K562 (cell line): ENCODE measurements at regions not wholly inside any gene's neighbourhood (a gene's known extent, or its start where the extent isn't known, plus 50 kb on each side); places are given as distances from the start of the nearest gene placed in this dataset.

Experiments used
- ATAC-seq: fragments of 200-7000 bp; cut with Tn5 transposase; 3 replicates; pipeline ENCODE4 v1.9.1; 2020; ENCODE audit warnings: moderate library complexity
- BruUV-seq: library from RNA; stranded (reverse); fragments of 400-500 nt; replicated peaks from 2 replicates; lab custom pipeline; 2021; lab: Mats Ljungman, UMichigan
- CTCF ChIA-PET: fragments of 300-600 bp; formaldehyde crosslinking; extraction: SDS; loops from one replicate; lab custom pipeline; 2021; ENCODE audit warnings: low intra/inter-chr PET ratio; lab: Yijun Ruan, JAX
- POLR2A ChIA-PET: fragments of 300-600, 350-650 bp; sonication (Branson Sonifier 250); formaldehyde crosslinking; extraction: SDS; loops from one replicate; lab custom pipeline; 2021; ENCODE audit warnings: antibody characterized with exemption, inconsistent platforms; lab: Yijun Ruan, JAX
- DNase-seq, 4 experiments: peaks; one replicate each; pipeline versions ENCODE4 v3.0.0 to v3.0.0-alpha.2; 2011 to 2018; ENCODE audit warnings: low spot score in 3 of 4, mixed read lengths in 3 of 4; ENCODE audit errors: extremely low read depth in 1 of 4
- FAIRE-seq: peaks from 2 replicates; lab custom pipeline; 2011; peaks lifted over from hg19 to GRCh38; lab: Jason Lieb, UNC
- H2AFZ ChIP-seq: 2 replicates; pipeline ENCODE4 v1.6.0; 2011; ENCODE audit warnings: low read depth, low read length, control low read depth, inconsistent platforms
- H3K27ac ChIP-seq: fragments of 200-600 bp; 3 replicates; pipeline ENCODE4 v1.8.0; 2011; ENCODE audit warnings: low read depth, mild to moderate bottlenecking, control low read depth, inconsistent platforms, low read length, moderate library complexity, mixed read lengths; ENCODE audit errors: extremely low read depth
- H3K27me3 ChIP-seq, 2 experiments: fragments of 300-600 bp in 1 of 2; 2 replicates in 1 of 2; 3 replicates in 1 of 2; pipeline versions ENCODE4 v1.6.0 to v1.8.0; 2011; ENCODE audit warnings: inconsistent platforms in 2 of 2, low read length in 2 of 2, mild to moderate bottlenecking in 1 of 2, mixed read lengths in 1 of 2, moderate library complexity in 1 of 2; ENCODE audit not compliant: control insufficient read depth in 2 of 2, insufficient read depth in 2 of 2
- H3K36me3 ChIP-seq: fragments of 300-600 bp; 3 replicates; pipeline ENCODE4 v1.8.0; 2011; ENCODE audit warnings: mild to moderate bottlenecking, low read length, inconsistent platforms; ENCODE audit not compliant: control insufficient read depth, insufficient read depth
- H3K4me1 ChIP-seq, 2 experiments: fragments of 200-600 bp in 1 of 2; replicated peaks in 1 of 2; 2 replicates in 1 of 2; 3 replicates in 1 of 2; pipeline versions ENCODE4 v1.5.1 to v1.8.0; 2011; ENCODE audit warnings: inconsistent platforms in 2 of 2, low read length in 2 of 2, mild to moderate bottlenecking in 1 of 2, mixed read lengths in 1 of 2, moderate library complexity in 1 of 2; ENCODE audit not compliant: control insufficient read depth in 2 of 2, insufficient read depth in 2 of 2
- H3K4me2 ChIP-seq: 2 replicates; pipeline ENCODE4 v1.6.1; 2011; ENCODE audit warnings: low read length, control low read depth, inconsistent platforms, mixed read lengths; ENCODE audit not compliant: insufficient read depth
- H3K4me3 ChIP-seq: fragments of 200-600 bp; sonication (generic), shearing (Covaris generic); 2 replicates; pipeline ENCODE4 v1.5.1; 2016; ENCODE audit warnings: control low read depth, inconsistent platforms
- H3K79me2 ChIP-seq: fragments of 200-600 bp; 3 replicates; pipeline ENCODE4 v1.8.0; 2011; ENCODE audit warnings: low read length, inconsistent platforms; ENCODE audit not compliant: control insufficient read depth, insufficient read depth
- H3K9ac ChIP-seq, 2 experiments: 2 replicates each; pipeline versions ENCODE4 v1.6.0 to v1.6.1; 2011; ENCODE audit warnings: low read depth in 2 of 2, low read length in 2 of 2, control low read depth in 1 of 2, inconsistent platforms in 1 of 2, mild to moderate bottlenecking in 1 of 2, mixed read lengths in 1 of 2; ENCODE audit not compliant: insufficient read depth in 1 of 2
- H3K9me1 ChIP-seq: one replicate; pipeline ENCODE4 v1.6.0; 2011; ENCODE audit warnings: inconsistent platforms, mild to moderate bottlenecking, low read length, moderate library complexity; ENCODE audit not compliant: control insufficient read depth, insufficient read depth
- H3K9me3 ChIP-seq: replicated peaks from 2 replicates; pipeline ENCODE4 v1.5.1; 2011; ENCODE audit warnings: low read depth, low read length, inconsistent platforms; ENCODE audit not compliant: control insufficient read depth, insufficient read depth
- H4K20me1 ChIP-seq: replicated peaks from 2 replicates; pipeline ENCODE4 v1.6.1; 2011; ENCODE audit warnings: low read length, inconsistent platforms, mixed read lengths; ENCODE audit not compliant: control insufficient read depth, insufficient read depth
- CSDE1 ChIP-seq, 2 experiments: fragments of 450-650 bp; IDR thresholded peaks; 2 replicates each; pipeline ENCODE4 v1.6.1; 2016; ENCODE audit warnings: mild to moderate bottlenecking in 1 of 2
- E2F3 ChIP-seq: fragments of 250-450 bp; sonication (Bioruptor Pico); IDR thresholded peaks from 2 replicates; pipeline ENCODE4 v1.4.0; 2020; ENCODE audit warnings: mild to moderate bottlenecking
- FOXM1 ChIP-seq, 2 experiments: fragments of 450-650 bp in 1 of 2; sonication (generic) in 1 of 2; formaldehyde crosslinking in 1 of 2; IDR thresholded peaks; 2 replicates each; pipeline versions ENCODE4 v1.6.1 to v1.9.0; 2017 to 2022; ENCODE audit warnings: low read depth in 2 of 2, mild to moderate bottlenecking in 2 of 2, missing genetic modification reagents in 1 of 2, moderate library complexity in 1 of 2
- HCFC1 ChIP-seq: IDR thresholded peaks from 2 replicates; pipeline ENCODE4 v1.6.1; 2012; ENCODE audit warnings: low read depth, low read length, improper control_type of control experiment
- HMG20B ChIP-seq: fragments of 250-450 bp; sonication (Bioruptor Pico); IDR thresholded peaks from 2 replicates; pipeline ENCODE4 v1.5.0; 2021; ENCODE audit warnings: mild to moderate bottlenecking
- JUNB ChIP-seq: fragments of 450-650 bp; formaldehyde crosslinking; conservative IDR thresholded peaks from 2 replicates; pipeline ENCODE4 v1.4.0; 2020; ENCODE audit warnings: mild to moderate bottlenecking
- MTA2 ChIP-seq: fragments of 450-650 bp; IDR thresholded peaks from 2 replicates; pipeline ENCODE4 v1.6.1; 2016; ENCODE audit warnings: low read depth
- NCOA2 ChIP-seq, 2 experiments: fragments of 450-650 bp; IDR thresholded peaks; 2 replicates each; pipeline ENCODE4 v1.6.1; 2018; ENCODE audit warnings: mild to moderate bottlenecking in 2 of 2, moderate library complexity in 1 of 2; ENCODE audit not compliant: partially characterized antibody in 2 of 2
- PYGO2 ChIP-seq: fragments of 450-650 bp; IDR thresholded peaks from 2 replicates; pipeline ENCODE4 v1.6.1; 2016; ENCODE audit warnings: mild to moderate bottlenecking, missing genetic modification characterization, moderate library complexity, missing compliant biosample characterization
- SMARCE1 ChIP-seq: fragments of 450-650 bp; IDR thresholded peaks from 2 replicates; pipeline ENCODE4 v1.7.1; 2016; ENCODE audit warnings: mild to moderate bottlenecking
- ZNF436 ChIP-seq: fragments of 250-450, 450-650 bp; sonication (Bioruptor Pico); formaldehyde crosslinking; IDR thresholded peaks from 2 replicates; pipeline ENCODE4 v1.7.0; 2020; ENCODE audit warnings: mild to moderate bottlenecking
- WGBS: fragments of 100-300 bp; shearing (Covaris generic); methylation state at CpG from one replicate; pipeline ENCODE4 v1.1.6; 2016; ENCODE audit warnings: low coverage, mixed read lengths; ENCODE audit not compliant: insufficient coverage; ENCODE audit errors: missing lambda C conversion rate; 5-methylcytosine and 5-hydroxymethylcytosine counted together
- in situ Hi-C: fragments of 300-500 bp; cut with MboI; formaldehyde crosslinking; loops from 4 replicates; pipeline ENCODE4 v1.15.0; 2018; ENCODE audit warnings: inconsistent platforms, mixed read lengths
- intact Hi-C: fragments of 100-400 bp; cut with micrococcal nuclease; formaldehyde crosslinking; loops from 2 replicates; pipeline ENCODE4 v1.14.2; 2022
- TF ChIP-seq, protein P1 (sequence below): IDR thresholded peaks from 2 replicates; pipeline ENCODE4 v1.6.1; 2016; ENCODE audit warnings: missing genetic modification characterization, missing compliant biosample characterization
- TF ChIP-seq, protein P2 (sequence below), 2 experiments: fragments of 450-650 bp in 1 of 2; IDR thresholded peaks; 2 replicates each; pipeline ENCODE4 v1.6.1; 2011 to 2017; ENCODE audit warnings: low read depth in 2 of 2, antibody characterized with exemption in 1 of 2, borderline replicate concordance in 1 of 2, low read length in 1 of 2, mild to moderate bottlenecking in 1 of 2, mixed read lengths in 1 of 2; ENCODE audit not compliant: control insufficient read depth in 1 of 2
- TF ChIP-seq, protein P3 (sequence below): sonication (generic); formaldehyde crosslinking; IDR thresholded peaks from 2 replicates; pipeline ENCODE4 v1.8.0; 2022; ENCODE audit warnings: mild to moderate bottlenecking, missing genetic modification reagents

DNA sequence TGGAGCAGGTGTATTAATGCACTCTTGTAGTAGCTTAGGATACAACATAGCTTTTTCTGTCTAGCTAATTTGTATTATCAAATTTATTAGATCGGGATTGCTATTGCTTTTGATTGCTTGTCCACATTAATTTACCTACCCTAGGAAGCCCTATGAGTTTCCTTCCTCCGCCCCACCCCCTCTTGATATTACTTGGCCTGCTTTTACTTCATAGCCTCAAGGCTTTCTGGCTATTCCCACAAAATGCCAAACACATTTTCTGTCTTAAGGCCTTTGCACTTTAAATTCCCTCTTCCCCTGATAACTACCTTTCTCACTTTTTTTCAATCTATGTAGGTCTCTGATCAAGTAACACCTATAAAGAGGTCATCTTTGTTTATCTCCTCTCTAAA, 99.1 kb upstream of the PRSS16 start:
- no peaks in the 10 kb centered on the region for H3K9me1 ChIP-seq
- H3K4me1 ChIP-seq, result peaks cover 4 to 13% of the 10 kb centered on the region in 2 experiments
- FAIRE-seq, result no peak
- H4K20me1 ChIP-seq, result peaks cover 15% of the 10 kb centered on the region
- no peak for DNase-seq
- intact Hi-C loops (loop anchor here (10.0 kb wide), 1 partner anchor 864 kb away; a partner anchor contains a TSS), in situ Hi-C loops (loop anchor here (5.0 kb wide), 1 partner anchor 744 kb away; a partner anchor contains a TSS)
- no peaks in the 10 kb centered on the region for H3K9me3 ChIP-seq
- H2AFZ ChIP-seq, result no peak overlapping the region
- POLR2A ChIA-PET, result interaction anchor here (0.7 to 10.6 kb wide), 25 partner anchors 8 to 1117 kb away, joined by 3 to 726 read pairs (median 11); a partner anchor contains a TSS
- peaks cover 55% of the 10 kb centered on the region for H3K79me2 ChIP-seq
- H3K36me3 ChIP-seq, result peaks cover 26% of the 10 kb centered on the region
- no peak for ATAC-seq
- no TSS peak for BruUV-seq
- no peaks in the 10 kb centered on the region for H3K27me3 ChIP-seq
- peak overlapping the region; percentile 56 for H3K4me3 ChIP-seq
- H3K27ac ChIP-seq, result peak overlapping the region; percentile 94; the same call in 2 of the 3 replicates
- H3K9ac ChIP-seq, result peak overlapping the region in 1 of 2 experiments; percentile 93; a peak in 2 of 4 replicates
- 39% methylated on average over 2 of the region's 2 CpGs for WGBS
- CTCF ChIA-PET, result no interaction called here
- peak overlapping the region; percentile 93 for H3K4me2 ChIP-seq
- no peak for TF ChIP-seq E2F3
- TF ChIP-seq, protein P1, sequence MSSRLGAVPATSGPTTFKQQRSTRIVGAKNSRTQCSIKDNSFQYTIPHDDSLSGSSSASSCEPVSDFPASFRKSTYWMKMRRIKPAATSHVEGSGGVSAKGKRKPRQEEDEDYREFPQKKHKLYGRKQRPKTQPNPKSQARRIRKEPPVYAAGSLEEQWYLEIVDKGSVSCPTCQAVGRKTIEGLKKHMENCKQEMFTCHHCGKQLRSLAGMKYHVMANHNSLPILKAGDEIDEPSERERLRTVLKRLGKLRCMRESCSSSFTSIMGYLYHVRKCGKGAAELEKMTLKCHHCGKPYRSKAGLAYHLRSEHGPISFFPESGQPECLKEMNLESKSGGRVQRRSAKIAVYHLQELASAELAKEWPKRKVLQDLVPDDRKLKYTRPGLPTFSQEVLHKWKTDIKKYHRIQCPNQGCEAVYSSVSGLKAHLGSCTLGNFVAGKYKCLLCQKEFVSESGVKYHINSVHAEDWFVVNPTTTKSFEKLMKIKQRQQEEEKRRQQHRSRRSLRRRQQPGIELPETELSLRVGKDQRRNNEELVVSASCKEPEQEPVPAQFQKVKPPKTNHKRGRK (tag), result no peak
- TF ChIP-seq CSDE1 (IDR thresholded peaks at IDR 0.05), result no peak
- TF ChIP-seq NCOA2 (IDR thresholded peaks at IDR 0.05; ENCODE audit: partially characterized antibody in 2 of 2), result no peak
- no peak for TF ChIP-seq MTA2
- no peak for TF ChIP-seq SMARCE1
- TF ChIP-seq ZNF436 (CRISPR knock-in tag), result no peak
- TF ChIP-seq, protein P2, sequence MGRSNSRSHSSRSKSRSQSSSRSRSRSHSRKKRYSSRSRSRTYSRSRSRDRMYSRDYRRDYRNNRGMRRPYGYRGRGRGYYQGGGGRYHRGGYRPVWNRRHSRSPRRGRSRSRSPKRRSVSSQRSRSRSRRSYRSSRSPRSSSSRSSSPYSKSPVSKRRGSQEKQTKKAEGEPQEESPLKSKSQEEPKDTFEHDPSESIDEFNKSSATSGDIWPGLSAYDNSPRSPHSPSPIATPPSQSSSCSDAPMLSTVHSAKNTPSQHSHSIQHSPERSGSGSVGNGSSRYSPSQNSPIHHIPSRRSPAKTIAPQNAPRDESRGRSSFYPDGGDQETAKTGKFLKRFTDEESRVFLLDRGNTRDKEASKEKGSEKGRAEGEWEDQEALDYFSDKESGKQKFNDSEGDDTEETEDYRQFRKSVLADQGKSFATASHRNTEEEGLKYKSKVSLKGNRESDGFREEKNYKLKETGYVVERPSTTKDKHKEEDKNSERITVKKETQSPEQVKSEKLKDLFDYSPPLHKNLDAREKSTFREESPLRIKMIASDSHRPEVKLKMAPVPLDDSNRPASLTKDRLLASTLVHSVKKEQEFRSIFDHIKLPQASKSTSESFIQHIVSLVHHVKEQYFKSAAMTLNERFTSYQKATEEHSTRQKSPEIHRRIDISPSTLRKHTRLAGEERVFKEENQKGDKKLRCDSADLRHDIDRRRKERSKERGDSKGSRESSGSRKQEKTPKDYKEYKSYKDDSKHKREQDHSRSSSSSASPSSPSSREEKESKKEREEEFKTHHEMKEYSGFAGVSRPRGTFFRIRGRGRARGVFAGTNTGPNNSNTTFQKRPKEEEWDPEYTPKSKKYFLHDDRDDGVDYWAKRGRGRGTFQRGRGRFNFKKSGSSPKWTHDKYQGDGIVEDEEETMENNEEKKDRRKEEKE (IDR thresholded peaks at IDR 0.05; ENCODE audit: borderline replicate concordance in 1 of 2, control insufficient read depth in 1 of 2, low read depth in 2 of 2, low read length in 1 of 2), result 0 out of 4 replicates have a peak, but pooled peaks of 1 of the 2 experiments have one; percentile 4
- TF ChIP-seq, protein P3, sequence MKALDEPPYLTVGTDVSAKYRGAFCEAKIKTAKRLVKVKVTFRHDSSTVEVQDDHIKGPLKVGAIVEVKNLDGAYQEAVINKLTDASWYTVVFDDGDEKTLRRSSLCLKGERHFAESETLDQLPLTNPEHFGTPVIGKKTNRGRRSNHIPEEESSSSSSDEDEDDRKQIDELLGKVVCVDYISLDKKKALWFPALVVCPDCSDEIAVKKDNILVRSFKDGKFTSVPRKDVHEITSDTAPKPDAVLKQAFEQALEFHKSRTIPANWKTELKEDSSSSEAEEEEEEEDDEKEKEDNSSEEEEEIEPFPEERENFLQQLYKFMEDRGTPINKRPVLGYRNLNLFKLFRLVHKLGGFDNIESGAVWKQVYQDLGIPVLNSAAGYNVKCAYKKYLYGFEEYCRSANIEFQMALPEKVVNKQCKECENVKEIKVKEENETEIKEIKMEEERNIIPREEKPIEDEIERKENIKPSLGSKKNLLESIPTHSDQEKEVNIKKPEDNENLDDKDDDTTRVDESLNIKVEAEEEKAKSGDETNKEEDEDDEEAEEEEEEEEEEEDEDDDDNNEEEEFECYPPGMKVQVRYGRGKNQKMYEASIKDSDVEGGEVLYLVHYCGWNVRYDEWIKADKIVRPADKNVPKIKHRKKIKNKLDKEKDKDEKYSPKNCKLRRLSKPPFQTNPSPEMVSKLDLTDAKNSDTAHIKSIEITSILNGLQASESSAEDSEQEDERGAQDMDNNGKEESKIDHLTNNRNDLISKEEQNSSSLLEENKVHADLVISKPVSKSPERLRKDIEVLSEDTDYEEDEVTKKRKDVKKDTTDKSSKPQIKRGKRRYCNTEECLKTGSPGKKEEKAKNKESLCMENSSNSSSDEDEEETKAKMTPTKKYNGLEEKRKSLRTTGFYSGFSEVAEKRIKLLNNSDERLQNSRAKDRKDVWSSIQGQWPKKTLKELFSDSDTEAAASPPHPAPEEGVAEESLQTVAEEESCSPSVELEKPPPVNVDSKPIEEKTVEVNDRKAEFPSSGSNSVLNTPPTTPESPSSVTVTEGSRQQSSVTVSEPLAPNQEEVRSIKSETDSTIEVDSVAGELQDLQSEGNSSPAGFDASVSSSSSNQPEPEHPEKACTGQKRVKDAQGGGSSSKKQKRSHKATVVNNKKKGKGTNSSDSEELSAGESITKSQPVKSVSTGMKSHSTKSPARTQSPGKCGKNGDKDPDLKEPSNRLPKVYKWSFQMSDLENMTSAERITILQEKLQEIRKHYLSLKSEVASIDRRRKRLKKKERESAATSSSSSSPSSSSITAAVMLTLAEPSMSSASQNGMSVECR (CRISPR knock-in tag), result no peak
- TF ChIP-seq HMG20B (CRISPR knock-in tag), result no peak
- TF ChIP-seq HCFC1, result no peak
- TF ChIP-seq FOXM1 (IDR thresholded peaks at IDR 0.05; ENCODE audit: low read depth), result no peak
- no peak for TF ChIP-seq FOXM1 (CRISPR knock-in tag; IDR thresholded peaks at IDR 0.05; ENCODE audit: low read depth)
- TF ChIP-seq JUNB (CRISPR knock-in tag), result no peak
- TF ChIP-seq PYGO2 (tag), result no peak
